ENCODE measurements at regions not wholly inside any gene's neighbourhood (a gene's known extent, or its start where the extent isn't known, plus 50 kb on each side); places are given as distances from the start of the nearest gene placed in this dataset.

- in situ Hi-C loops (cut with HindIII; ENCODE audit: low pct_unique_long_range_greater_than_20kb, low sequenced_read_pairs) = no loop called here
- POLR2A ChIA-PET = interaction anchor here (0.8 kb wide), 1 partner anchor 31 kb away, joined by 6 read pairs; no protein-coding TSS in a partner anchor
- no TSS peak for BruUV-seq (replicated peaks)
- ATAC-seq (peak; percentile 99), DNase-seq (ENCODE audit: low read depth, low spot score) (peak; percentile 67)
- Histone ChIP-seq H3K27me3 (ENCODE audit: control insufficient read depth, insufficient read depth, low read length) (no peaks in the 10 kb centered on the region), H3K27ac (ENCODE audit: low read length) (no peak overlapping the region), H3K36me3 (ENCODE audit: control insufficient read depth, insufficient read depth, low read length) (no peaks in the 10 kb centered on the region), H3K9me3 (ENCODE audit: control insufficient read depth, insufficient read depth, low read depth, low read length) (no peaks in the 10 kb centered on the region), H3K4me1 (ENCODE audit: control insufficient read depth, insufficient read depth, low read length) (no peaks in the 10 kb centered on the region), H3K4me3 (ENCODE audit: low read depth in 2 of 2, low read length in 2 of 2) (no peak overlapping the region)
- TF ChIP-seq CTCF (IDR thresholded peaks at IDR 0.05) (no peak), SIN3A (IDR thresholded peaks at IDR 0.05; ENCODE audit: borderline replicate concordance, insufficient read depth, low read depth, low read length) (no peak)
- intact Hi-C loops (cut with micrococcal nuclease; ENCODE audit: unreplicated experiment) = no loop called here
- CTCF ChIA-PET = no interaction called here
These were observed 98.1 kb downstream of the ADSS2 start for GRCh38 chr1:244353551-244354091.

- Histone ChIP-seq H3K9me3 (ENCODE audit: control insufficient read depth, insufficient read depth, low read depth, low read length) (no peaks in the 10 kb centered on the region), H3K4me1 (ENCODE audit: control insufficient read depth, insufficient read depth, low read length) (no peaks in the 10 kb centered on the region), H3K27me3 (ENCODE audit: control insufficient read depth, insufficient read depth, low read length) (no peaks in the 10 kb centered on the region), H3K4me3 (ENCODE audit: low read depth in 2 of 2, low read length in 2 of 2) (no peak overlapping the region), H3K36me3 (ENCODE audit: control insufficient read depth, insufficient read depth, low read length) (no peaks in the 10 kb centered on the region), H3K27ac (ENCODE audit: low read length) (no peak overlapping the region)
- DNase-seq (ENCODE audit: low read depth, low spot score) (no peak), ATAC-seq (no peak)
- intact Hi-C loops (cut with micrococcal nuclease; ENCODE audit: unreplicated experiment) = no loop called here
- in situ Hi-C loops (cut with HindIII; ENCODE audit: low pct_unique_long_range_greater_than_20kb, low sequenced_read_pairs) = no loop called here
- CTCF ChIA-PET = no interaction called here
- no TSS peak for BruUV-seq (replicated peaks)
- TF ChIP-seq REST (IDR thresholded peaks at IDR 0.05; ENCODE audit: insufficient read depth in 1 of 2, low read depth in 2 of 2, low read length in 1 of 2) = no peak
- no peak for TF ChIP-seq POLR2AphosphoS5 (IDR thresholded peaks at IDR 0.05; ENCODE audit: low read depth, low read length)
- no peak for TF ChIP-seq TCF7L2 (IDR thresholded peaks at IDR 0.05; ENCODE audit: low read depth, low read length)
- no peak for TF ChIP-seq SIN3A (IDR thresholded peaks at IDR 0.05; ENCODE audit: borderline replicate concordance, insufficient read depth, low read depth, low read length)
- no peak for TF ChIP-seq CTCF (IDR thresholded peaks at IDR 0.05)
- POLR2A ChIA-PET = no interaction called here
These were observed 96.9 kb downstream of the ADSS2 start for GRCh38 chr1:244354810-244355278.

All from Panc1 (cell line).